ENCODE measurements at regions not wholly inside any gene's neighbourhood (a gene's known extent, or its start where the extent isn't known, plus 50 kb on each side); places are given as distances from the start of the nearest gene placed in this dataset.

DNA sequence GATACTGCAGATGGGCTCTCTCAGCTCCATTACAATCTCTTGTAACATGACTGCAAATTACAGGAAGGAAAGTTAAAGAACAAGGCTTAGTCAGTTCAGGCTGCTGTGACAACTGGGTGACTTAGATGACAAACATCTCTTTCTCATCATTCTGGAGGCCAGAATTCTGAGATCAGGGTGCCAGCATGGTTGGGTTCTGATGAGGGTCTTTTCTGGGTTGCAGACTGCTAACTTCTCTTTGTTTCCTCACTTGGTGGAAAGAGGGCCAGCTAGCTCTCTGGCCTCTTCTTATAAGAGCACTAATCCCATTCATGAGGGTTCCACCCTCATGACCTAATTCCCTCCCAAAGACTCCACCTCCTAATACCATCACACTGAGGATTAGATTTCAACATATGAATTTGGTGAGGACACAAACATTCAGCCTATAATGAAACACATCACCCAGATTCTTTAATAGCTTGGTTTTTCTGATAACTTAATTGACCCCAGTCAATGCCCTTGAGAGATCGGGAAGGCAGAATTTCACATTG lies 73.6 kb upstream of the MAMDC2 start:
- TF ChIP-seq POLR2A (IDR thresholded peaks at IDR 0.05; ENCODE audit: low read depth, low read length) (no peak), TAF1 (IDR thresholded peaks at IDR 0.05; ENCODE audit: low read depth, low read length) (no peak), POLR2AphosphoS5 (IDR thresholded peaks at IDR 0.05; ENCODE audit: low read depth, low read length) (no peak), PAX5 (IDR thresholded peaks at IDR 0.05; ENCODE audit: insufficient read depth, low read length, severe bottlenecking) (no peak)
